ENCODE measurements at regions not wholly inside any gene's neighbourhood (a gene's known extent, or its start where the extent isn't known, plus 50 kb on each side); places are given as distances from the start of the nearest gene placed in this dataset.
"Not testable (repeated sequence)": the region's sequence is repeated elsewhere in the genome, so short reads cannot be mapped to it uniquely, and the experiment has no call there.

DNA sequence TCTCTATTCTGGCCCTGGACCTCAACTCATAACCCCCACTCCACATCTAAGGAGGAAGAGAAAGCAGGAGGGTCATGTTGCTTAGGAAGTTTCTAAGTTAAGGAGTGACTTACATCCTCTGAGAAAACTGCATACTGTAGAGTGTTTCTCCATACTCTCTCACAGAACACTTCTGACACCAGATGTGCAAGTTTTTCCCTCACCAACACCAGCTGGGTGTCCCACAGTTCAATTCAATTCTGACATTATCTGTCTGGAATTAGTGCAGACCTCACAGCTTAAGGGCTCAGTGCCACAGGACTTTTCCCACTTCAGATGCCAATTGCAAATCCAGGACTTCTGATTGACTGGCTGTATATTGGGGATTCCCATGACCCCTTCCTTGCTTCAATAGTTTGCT, 89.0 kb upstream of the SFRP2 start:
- H3K27ac ChIP-seq (ENCODE audit: insufficient read depth, low read length), result no peak overlapping the region

DNA sequence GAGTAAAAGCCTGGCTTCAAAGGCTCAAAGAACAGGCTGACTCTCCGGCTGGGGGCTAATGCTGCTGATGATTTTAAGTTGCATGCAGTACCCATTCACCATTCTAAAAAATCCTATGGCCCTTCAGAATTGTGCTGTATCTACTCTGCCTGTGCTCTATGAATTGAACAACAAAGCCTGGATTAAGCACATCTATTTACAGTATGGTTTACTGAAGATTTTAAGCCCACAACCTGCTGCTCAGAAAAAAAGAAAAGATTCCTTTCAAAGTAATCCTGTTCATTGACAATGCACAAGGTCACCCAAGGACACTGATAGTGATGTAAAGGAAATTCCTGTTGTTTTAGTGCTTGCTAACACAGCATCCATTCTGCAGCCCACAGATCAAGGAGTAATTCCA, 84.9 kb upstream of the SFRP2 start:
- Histone ChIP-seq H3K4me3 (replicated peaks in 1 of 4; ENCODE audit: control extremely low read depth in 1 of 4, insufficient read depth in 1 of 4, low read depth in 3 of 4, low read length in 4 of 4) (no peak overlapping the region), H3K4me2 (ENCODE audit: extremely low read depth, insufficient read depth, low read length) (no peak overlapping the region)

More for the DNA sequence above, 89.0 kb upstream of the SFRP2 start:
- H3K4me1 ChIP-seq (ENCODE audit: control insufficient read depth, extremely low read depth, insufficient read depth, low read length), result no peaks in the 10 kb centered on the region
- no peaks in the 10 kb centered on the region for H3K36me3 ChIP-seq (ENCODE audit: control insufficient read depth, insufficient read depth, low read length)
- H3K9me3 ChIP-seq (ENCODE audit: control insufficient read depth, insufficient read depth, low read depth, low read length), result no peaks in the 10 kb centered on the region
- H3K4me2 ChIP-seq (ENCODE audit: extremely low read depth, insufficient read depth, low read length), result no peak overlapping the region
- H3K27me3 ChIP-seq (ENCODE audit: control insufficient read depth, insufficient read depth, low read length), result no peaks in the 10 kb centered on the region
- H3K9ac ChIP-seq (ENCODE audit: insufficient read depth, low read length), result no peak overlapping the region
- DNase-seq (ENCODE audit: low read depth in 2 of 2), result no peak
- no peaks in the 10 kb centered on the region for H4K20me1 ChIP-seq (ENCODE audit: control insufficient read depth, extremely low read depth, insufficient read depth, low read length)
- no peaks in the 10 kb centered on the region for H3K79me2 ChIP-seq (ENCODE audit: control insufficient read depth, insufficient read depth, low read length)
- no peak for TF ChIP-seq EZH2 (IDR thresholded peaks at IDR 0.05; ENCODE audit: low read length, missing control alignments)
- TF ChIP-seq, protein P1, sequence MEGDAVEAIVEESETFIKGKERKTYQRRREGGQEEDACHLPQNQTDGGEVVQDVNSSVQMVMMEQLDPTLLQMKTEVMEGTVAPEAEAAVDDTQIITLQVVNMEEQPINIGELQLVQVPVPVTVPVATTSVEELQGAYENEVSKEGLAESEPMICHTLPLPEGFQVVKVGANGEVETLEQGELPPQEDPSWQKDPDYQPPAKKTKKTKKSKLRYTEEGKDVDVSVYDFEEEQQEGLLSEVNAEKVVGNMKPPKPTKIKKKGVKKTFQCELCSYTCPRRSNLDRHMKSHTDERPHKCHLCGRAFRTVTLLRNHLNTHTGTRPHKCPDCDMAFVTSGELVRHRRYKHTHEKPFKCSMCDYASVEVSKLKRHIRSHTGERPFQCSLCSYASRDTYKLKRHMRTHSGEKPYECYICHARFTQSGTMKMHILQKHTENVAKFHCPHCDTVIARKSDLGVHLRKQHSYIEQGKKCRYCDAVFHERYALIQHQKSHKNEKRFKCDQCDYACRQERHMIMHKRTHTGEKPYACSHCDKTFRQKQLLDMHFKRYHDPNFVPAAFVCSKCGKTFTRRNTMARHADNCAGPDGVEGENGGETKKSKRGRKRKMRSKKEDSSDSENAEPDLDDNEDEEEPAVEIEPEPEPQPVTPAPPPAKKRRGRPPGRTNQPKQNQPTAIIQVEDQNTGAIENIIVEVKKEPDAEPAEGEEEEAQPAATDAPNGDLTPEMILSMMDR (conservative IDR thresholded peaks at IDR 0.05 in 1 of 2, IDR thresholded peaks at IDR 0.05 in 1 of 2; ENCODE audit: low read depth in 1 of 2, low read length in 2 of 2), result no peak
- no peak overlapping the region for H2AFZ ChIP-seq (ENCODE audit: low read length)
- no peak overlapping the region for H3K4me3 ChIP-seq (replicated peaks in 1 of 4; ENCODE audit: control extremely low read depth in 1 of 4, insufficient read depth in 1 of 4, low read depth in 3 of 4, low read length in 4 of 4)

DNA sequence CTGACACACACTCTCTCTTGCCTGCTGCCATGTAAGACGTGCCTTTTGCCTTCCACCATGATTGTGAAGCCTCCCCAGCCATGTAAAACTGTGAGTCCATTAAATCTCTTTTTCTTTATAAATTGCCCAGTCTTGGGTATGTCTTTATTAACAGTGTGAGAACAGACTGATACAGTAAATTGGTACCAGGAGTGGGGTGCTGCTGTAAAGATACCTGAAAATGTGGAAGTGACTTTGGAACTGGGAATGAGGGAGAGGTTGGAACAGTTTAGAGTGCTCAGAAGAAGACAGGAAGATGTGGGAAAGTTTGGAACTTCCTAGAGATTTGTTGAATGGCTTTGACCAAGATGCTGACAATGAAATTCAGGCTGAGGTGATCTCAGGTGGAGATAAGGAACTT, 77.9 kb upstream of the SFRP2 start:
- H3K4me2 ChIP-seq (ENCODE audit: extremely low read depth, insufficient read depth, low read length); H3K4me3 ChIP-seq (replicated peaks in 1 of 4; ENCODE audit: control extremely low read depth in 1 of 4, insufficient read depth in 1 of 4, low read depth in 3 of 4, low read length in 4 of 4); H3K27me3 ChIP-seq (ENCODE audit: control insufficient read depth, insufficient read depth, low read length); H3K36me3 ChIP-seq (ENCODE audit: control insufficient read depth, insufficient read depth, low read length); H3K4me1 ChIP-seq (ENCODE audit: control insufficient read depth, extremely low read depth, insufficient read depth, low read length); H3K9ac ChIP-seq (ENCODE audit: insufficient read depth, low read length); DNase-seq (ENCODE audit: low read depth in 2 of 2); H3K27ac ChIP-seq (ENCODE audit: insufficient read depth, low read length); H4K20me1 ChIP-seq (ENCODE audit: control insufficient read depth, extremely low read depth, insufficient read depth, low read length); H3K79me2 ChIP-seq (ENCODE audit: control insufficient read depth, insufficient read depth, low read length); H2AFZ ChIP-seq (ENCODE audit: low read length); H3K9me3 ChIP-seq (ENCODE audit: control insufficient read depth, insufficient read depth, low read depth, low read length): not testable (repeated sequence)

More for the DNA sequence above, 84.9 kb upstream of the SFRP2 start:
- Histone ChIP-seq H4K20me1 (ENCODE audit: control insufficient read depth, extremely low read depth, insufficient read depth, low read length) (no peaks in the 10 kb centered on the region), H3K36me3 (ENCODE audit: control insufficient read depth, insufficient read depth, low read length) (no peaks in the 10 kb centered on the region), H3K9me3 (ENCODE audit: control insufficient read depth, insufficient read depth, low read depth, low read length) (no peaks in the 10 kb centered on the region), H2AFZ (ENCODE audit: low read length) (no peak overlapping the region), H3K27ac (ENCODE audit: insufficient read depth, low read length) (no peak overlapping the region), H3K4me1 (ENCODE audit: control insufficient read depth, extremely low read depth, insufficient read depth, low read length) (no peaks in the 10 kb centered on the region), H3K27me3 (ENCODE audit: control insufficient read depth, insufficient read depth, low read length) (no peaks in the 10 kb centered on the region), H3K9ac (ENCODE audit: insufficient read depth, low read length) (no peak overlapping the region), H3K79me2 (ENCODE audit: control insufficient read depth, insufficient read depth, low read length) (no peaks in the 10 kb centered on the region)
- DNase-seq (ENCODE audit: low read depth in 2 of 2), result no peak
- TF ChIP-seq EZH2 (IDR thresholded peaks at IDR 0.05; ENCODE audit: low read length, missing control alignments), result no peak
- TF ChIP-seq, protein P1 (conservative IDR thresholded peaks at IDR 0.05 in 1 of 2, IDR thresholded peaks at IDR 0.05 in 1 of 2; ENCODE audit: low read depth in 1 of 2, low read length in 2 of 2), result no peak
